ENCODE measurements at regions not wholly inside any gene's neighbourhood (a gene's known extent, or its start where the extent isn't known, plus 50 kb on each side); places are given as distances from the start of the nearest gene placed in this dataset.
"Not testable (repeated sequence)": the region's sequence is repeated elsewhere in the genome, so short reads cannot be mapped to it uniquely, and the experiment has no call there.

- Histone ChIP-seq H3K4me1 (ENCODE audit: control insufficient read depth, insufficient read depth, low read length) (no peaks in the 10 kb centered on the region), H3K27ac (ENCODE audit: low read depth, low read length) (no peak overlapping the region), H3K36me3 (ENCODE audit: control insufficient read depth, insufficient read depth, low read length) (no peaks in the 10 kb centered on the region), H3K9ac (ENCODE audit: low read length) (no peak overlapping the region), H3K9me3 (ENCODE audit: control insufficient read depth, insufficient read depth, low read depth, low read length) (no peaks in the 10 kb centered on the region), H3K4me3 (ENCODE audit: low read depth, low read length) (no peak overlapping the region), H3K27me3 (ENCODE audit: control insufficient read depth, insufficient read depth, low read length) (peaks cover 63% of the 10 kb centered on the region)
These were observed 100.7 kb upstream of the TBX5 start for GRCh38 chr12:114506651-114507050.

GRCh38 chr12:114504311-114504710 lies 98.4 kb upstream of the TBX5 start:
- peaks cover 82% of the 10 kb centered on the region for H3K27me3 ChIP-seq (ENCODE audit: control insufficient read depth, insufficient read depth, low read length)

GRCh38 chr12:114501474-114501807 lies 95.5 kb upstream of the TBX5 start:
- Histone ChIP-seq H3K4me3 (ENCODE audit: low read depth, low read length) (peak overlapping the region; percentile 52), H3K9me3 (ENCODE audit: control insufficient read depth, insufficient read depth, low read depth, low read length) (no peaks in the 10 kb centered on the region), H3K4me1 (ENCODE audit: control insufficient read depth, insufficient read depth, low read length) (peaks cover 5% of the 10 kb centered on the region; the same call in 1 of the 2 replicates), H3K27me3 (ENCODE audit: control insufficient read depth, insufficient read depth, low read length) (peaks cover 94% of the 10 kb centered on the region), H3K36me3 (ENCODE audit: control insufficient read depth, insufficient read depth, low read length) (no peaks in the 10 kb centered on the region), H3K27ac (ENCODE audit: low read depth, low read length) (no peak overlapping the region), H3K9ac (ENCODE audit: low read length) (no peak overlapping the region)

More at GRCh38 chr12:114504311-114504710, 98.4 kb upstream of the TBX5 start:
- Histone ChIP-seq H3K27ac (ENCODE audit: low read depth, low read length) (no peak overlapping the region), H3K4me1 (ENCODE audit: control insufficient read depth, insufficient read depth, low read length) (peaks cover 5% of the 10 kb centered on the region; the same call in 1 of the 2 replicates), H3K36me3 (ENCODE audit: control insufficient read depth, insufficient read depth, low read length) (no peaks in the 10 kb centered on the region), H3K9ac (ENCODE audit: low read length) (no peak overlapping the region), H3K9me3 (ENCODE audit: control insufficient read depth, insufficient read depth, low read depth, low read length) (no peaks in the 10 kb centered on the region), H3K4me3 (ENCODE audit: low read depth, low read length) (no peak overlapping the region)

GRCh38 chr12:114500775-114501473 lies 95.0 kb upstream of the TBX5 start:
- Histone ChIP-seq H3K9ac (ENCODE audit: low read length) (no peak overlapping the region), H3K4me1 (ENCODE audit: control insufficient read depth, insufficient read depth, low read length) (peaks cover 5% of the 10 kb centered on the region; the same call in 1 of the 2 replicates), H3K27me3 (ENCODE audit: control insufficient read depth, insufficient read depth, low read length) (peaks cover 94% of the 10 kb centered on the region), H3K36me3 (ENCODE audit: control insufficient read depth, insufficient read depth, low read length) (no peaks in the 10 kb centered on the region), H3K4me3 (ENCODE audit: low read depth, low read length) (peak overlapping the region; percentile 52), H3K9me3 (ENCODE audit: control insufficient read depth, insufficient read depth, low read depth, low read length) (no peaks in the 10 kb centered on the region), H3K27ac (ENCODE audit: low read depth, low read length) (no peak overlapping the region)

GRCh38 chr12:114500131-114500530 lies 94.2 kb upstream of the TBX5 start:
- peaks cover 96% of the 10 kb centered on the region for H3K27me3 ChIP-seq (ENCODE audit: control insufficient read depth, insufficient read depth, low read length)
- H3K4me3 ChIP-seq (ENCODE audit: low read depth, low read length): no peak overlapping the region
- peaks cover 5% of the 10 kb centered on the region; the same call in 1 of the 2 replicates for H3K4me1 ChIP-seq (ENCODE audit: control insufficient read depth, insufficient read depth, low read length)
- H3K9me3 ChIP-seq (ENCODE audit: control insufficient read depth, insufficient read depth, low read depth, low read length): no peaks in the 10 kb centered on the region
- H3K36me3 ChIP-seq (ENCODE audit: control insufficient read depth, insufficient read depth, low read length): no peaks in the 10 kb centered on the region
- no peak overlapping the region for H3K27ac ChIP-seq (ENCODE audit: low read depth, low read length)
- no peak overlapping the region for H3K9ac ChIP-seq (ENCODE audit: low read length)

GRCh38 chr12:114499338-114499737 lies 93.4 kb upstream of the TBX5 start:
- no peak overlapping the region for H3K4me3 ChIP-seq (ENCODE audit: low read depth, low read length)
- H3K4me1 ChIP-seq (ENCODE audit: control insufficient read depth, insufficient read depth, low read length): peaks cover 5% of the 10 kb centered on the region; the same call in 1 of the 2 replicates
- H3K36me3 ChIP-seq (ENCODE audit: control insufficient read depth, insufficient read depth, low read length): no peaks in the 10 kb centered on the region
- H3K27me3 ChIP-seq (ENCODE audit: control insufficient read depth, insufficient read depth, low read length): peaks cover 96% of the 10 kb centered on the region
- H3K27ac ChIP-seq (ENCODE audit: low read depth, low read length): no peak overlapping the region
- no peaks in the 10 kb centered on the region for H3K9me3 ChIP-seq (ENCODE audit: control insufficient read depth, insufficient read depth, low read depth, low read length)
- H3K9ac ChIP-seq (ENCODE audit: low read length): no peak overlapping the region

GRCh38 chr12:114491916-114492315 lies 86.0 kb upstream of the TBX5 start:
- Histone ChIP-seq H3K4me1 (ENCODE audit: control insufficient read depth, insufficient read depth, low read length) (no peaks in the 10 kb centered on the region), H3K9me3 (ENCODE audit: control insufficient read depth, insufficient read depth, low read depth, low read length) (no peaks in the 10 kb centered on the region), H3K27ac (ENCODE audit: low read depth, low read length) (no peak overlapping the region), H3K4me3 (ENCODE audit: low read depth, low read length) (no peak overlapping the region), H3K27me3 (ENCODE audit: control insufficient read depth, insufficient read depth, low read length) (peaks cover 92% of the 10 kb centered on the region), H3K36me3 (ENCODE audit: control insufficient read depth, insufficient read depth, low read length) (no peaks in the 10 kb centered on the region), H3K9ac (ENCODE audit: low read length) (no peak overlapping the region)

- not testable (repeated sequence) for H3K27ac ChIP-seq (ENCODE audit: low read depth, low read length); H3K9ac ChIP-seq (ENCODE audit: low read length); H3K4me3 ChIP-seq (ENCODE audit: low read depth, low read length); H3K36me3 ChIP-seq (ENCODE audit: control insufficient read depth, insufficient read depth, low read length); H3K4me1 ChIP-seq (ENCODE audit: control insufficient read depth, insufficient read depth, low read length); H3K9me3 ChIP-seq (ENCODE audit: control insufficient read depth, insufficient read depth, low read depth, low read length)
- H3K27me3 ChIP-seq (ENCODE audit: control insufficient read depth, insufficient read depth, low read length): peaks cover 74% of the 10 kb centered on the region
These were observed 79.0 kb upstream of the TBX5 start for GRCh38 chr12:114484822-114485459.

- Histone ChIP-seq H3K27me3 (ENCODE audit: control insufficient read depth, insufficient read depth, low read length) (peaks cover 74% of the 10 kb centered on the region), H3K9ac (ENCODE audit: low read length) (no peak overlapping the region), H3K9me3 (ENCODE audit: control insufficient read depth, insufficient read depth, low read depth, low read length) (peaks cover 6% of the 10 kb centered on the region; the same call in 1 of the 2 replicates), H3K36me3 (ENCODE audit: control insufficient read depth, insufficient read depth, low read length) (no peaks in the 10 kb centered on the region), H3K4me3 (ENCODE audit: low read depth, low read length) (no peak overlapping the region), H3K27ac (ENCODE audit: low read depth, low read length) (no peak overlapping the region), H3K4me1 (ENCODE audit: control insufficient read depth, insufficient read depth, low read length) (peaks cover 10% of the 10 kb centered on the region)
These were observed 78.1 kb upstream of the TBX5 start for GRCh38 chr12:114483996-114484395.

- peaks cover 10% of the 10 kb centered on the region for H3K4me1 ChIP-seq (ENCODE audit: control insufficient read depth, insufficient read depth, low read length)
- peak overlapping the region; percentile 64 for H3K4me3 ChIP-seq (ENCODE audit: low read depth, low read length)
- H3K27ac ChIP-seq (ENCODE audit: low read depth, low read length): no peak overlapping the region
- H3K27me3 ChIP-seq (ENCODE audit: control insufficient read depth, insufficient read depth, low read length): peaks cover 77% of the 10 kb centered on the region
- H3K36me3 ChIP-seq (ENCODE audit: control insufficient read depth, insufficient read depth, low read length): no peaks in the 10 kb centered on the region
- peaks cover 3% of the 10 kb centered on the region; the same call in 1 of the 2 replicates for H3K9me3 ChIP-seq (ENCODE audit: control insufficient read depth, insufficient read depth, low read depth, low read length)
- no peak overlapping the region for H3K9ac ChIP-seq (ENCODE audit: low read length)
These were observed 75.2 kb upstream of the TBX5 start for GRCh38 chr12:114481200-114481535.

- no peak overlapping the region for H3K9ac ChIP-seq (ENCODE audit: low read length)
These were observed 74.6 kb upstream of the TBX5 start for GRCh38 chr12:114480337-114481199.

More at GRCh38 chr12:114480337-114481199, 74.6 kb upstream of the TBX5 start:
- Histone ChIP-seq H3K4me1 (ENCODE audit: control insufficient read depth, insufficient read depth, low read length) (peaks cover 10% of the 10 kb centered on the region), H3K27ac (ENCODE audit: low read depth, low read length) (no peak overlapping the region), H3K27me3 (ENCODE audit: control insufficient read depth, insufficient read depth, low read length) (peaks cover 83% of the 10 kb centered on the region), H3K9me3 (ENCODE audit: control insufficient read depth, insufficient read depth, low read depth, low read length) (peaks cover 2% of the 10 kb centered on the region; the same call in 1 of the 2 replicates), H3K4me3 (ENCODE audit: low read depth, low read length) (peak overlapping the region; percentile 64), H3K36me3 (ENCODE audit: control insufficient read depth, insufficient read depth, low read length) (no peaks in the 10 kb centered on the region)
